ENCODE measurements at regions not wholly inside any gene's neighbourhood (a gene's known extent, or its start where the extent isn't known, plus 50 kb on each side); places are given as distances from the start of the nearest gene placed in this dataset.
"Not testable (repeated sequence)": the region's sequence is repeated elsewhere in the genome, so short reads cannot be mapped to it uniquely, and the experiment has no call there.

GRCh38 chr6:115750946-115751345 lies 309.7 kb downstream of the FRK start:
- Histone ChIP-seq H3K27me3 (ENCODE audit: insufficient read depth, low read length) (no peaks in the 10 kb centered on the region), H3K27ac (ENCODE audit: low read length) (no peak overlapping the region), H3K4me1 (ENCODE audit: insufficient read depth, low read length) (no peaks in the 10 kb centered on the region), H3K4me3 (ENCODE audit: low read length) (no peak overlapping the region), H3K36me3 (ENCODE audit: insufficient read depth, low read depth, low read length) (no peaks in the 10 kb centered on the region), H3K9me3 (ENCODE audit: insufficient read depth, low read depth, low read length) (no peaks in the 10 kb centered on the region), H3K9ac (ENCODE audit: low read depth, low read length) (no peak overlapping the region)

DNA sequence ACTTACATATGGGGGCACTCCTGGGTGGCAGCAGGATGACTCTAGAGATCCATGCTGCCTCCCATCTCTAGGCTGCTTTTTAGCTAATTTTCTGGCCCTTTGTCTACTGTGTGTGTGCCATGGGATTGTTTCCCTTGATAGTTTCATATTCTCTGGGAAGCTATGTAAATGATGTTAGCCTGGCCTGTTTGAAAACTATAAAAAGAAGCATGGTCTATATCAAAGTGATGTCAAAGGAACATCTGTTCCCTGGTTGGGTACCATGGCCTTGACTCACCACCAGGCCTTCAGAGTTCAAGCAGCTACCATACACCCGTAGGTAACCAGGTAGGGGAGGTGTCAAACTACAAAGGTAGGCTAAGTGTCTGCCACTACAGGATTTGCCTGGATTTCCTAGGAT lies 310.4 kb downstream of the FRK start:
- Histone ChIP-seq H3K4me3 (ENCODE audit: low read length) (no peak overlapping the region), H3K36me3 (ENCODE audit: insufficient read depth, low read depth, low read length) (no peaks in the 10 kb centered on the region), H3K9me3 (ENCODE audit: insufficient read depth, low read depth, low read length) (no peaks in the 10 kb centered on the region), H3K27ac (ENCODE audit: low read length) (no peak overlapping the region), H3K9ac (ENCODE audit: low read depth, low read length) (no peak overlapping the region), H3K27me3 (ENCODE audit: insufficient read depth, low read length) (no peaks in the 10 kb centered on the region), H3K4me1 (ENCODE audit: insufficient read depth, low read length) (no peaks in the 10 kb centered on the region)

GRCh38 chr6:115747719-115748118 lies 313.0 kb downstream of the FRK start:
- no peaks in the 10 kb centered on the region for H3K4me1 ChIP-seq (ENCODE audit: insufficient read depth, low read length)
- no peaks in the 10 kb centered on the region for H3K27me3 ChIP-seq (ENCODE audit: insufficient read depth, low read length)
- H3K9me3 ChIP-seq (ENCODE audit: insufficient read depth, low read depth, low read length): no peaks in the 10 kb centered on the region
- no peak overlapping the region for H3K9ac ChIP-seq (ENCODE audit: low read depth, low read length)
- no peak overlapping the region for H3K4me3 ChIP-seq (ENCODE audit: low read length)
- H3K36me3 ChIP-seq (ENCODE audit: insufficient read depth, low read depth, low read length): no peaks in the 10 kb centered on the region
- no peak overlapping the region for H3K27ac ChIP-seq (ENCODE audit: low read length)

GRCh38 chr6:115746583-115746982 lies 314.1 kb downstream of the FRK start:
- H3K4me3 ChIP-seq (ENCODE audit: low read length); H3K9ac ChIP-seq (ENCODE audit: low read depth, low read length); H3K36me3 ChIP-seq (ENCODE audit: insufficient read depth, low read depth, low read length); H3K9me3 ChIP-seq (ENCODE audit: insufficient read depth, low read depth, low read length); H3K4me1 ChIP-seq (ENCODE audit: insufficient read depth, low read length); H3K27me3 ChIP-seq (ENCODE audit: insufficient read depth, low read length); H3K27ac ChIP-seq (ENCODE audit: low read length): not testable (repeated sequence)

DNA sequence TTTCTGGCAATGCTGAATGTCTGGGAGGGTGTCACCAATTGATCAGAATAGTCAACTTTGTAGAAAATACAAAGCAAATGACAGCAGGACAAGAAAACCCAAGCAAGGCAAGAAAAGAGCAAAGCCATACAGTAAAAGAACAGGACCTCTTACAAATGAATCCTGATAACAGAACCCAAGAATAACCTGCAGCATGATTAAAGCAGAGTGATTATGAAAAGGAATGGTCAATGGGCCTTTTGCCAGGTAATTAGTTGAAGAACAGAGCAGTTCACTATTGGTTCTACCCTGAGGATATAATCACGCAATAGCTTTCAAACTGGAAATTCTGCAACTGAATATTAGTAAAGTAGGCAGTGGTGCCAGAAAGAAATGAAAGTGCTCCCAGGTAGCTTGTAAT lies 319.8 kb downstream of the FRK start:
- H3K4me1 ChIP-seq (ENCODE audit: insufficient read depth, low read length): no peaks in the 10 kb centered on the region
- no peak overlapping the region for H3K27ac ChIP-seq (ENCODE audit: low read length)
- H3K9me3 ChIP-seq (ENCODE audit: insufficient read depth, low read depth, low read length): peaks cover 14% of the 10 kb centered on the region
- H3K27me3 ChIP-seq (ENCODE audit: insufficient read depth, low read length): no peaks in the 10 kb centered on the region
- no peaks in the 10 kb centered on the region for H3K36me3 ChIP-seq (ENCODE audit: insufficient read depth, low read depth, low read length)
- H3K4me3 ChIP-seq (ENCODE audit: low read length): no peak overlapping the region
- H3K9ac ChIP-seq (ENCODE audit: low read depth, low read length): no peak overlapping the region

DNA sequence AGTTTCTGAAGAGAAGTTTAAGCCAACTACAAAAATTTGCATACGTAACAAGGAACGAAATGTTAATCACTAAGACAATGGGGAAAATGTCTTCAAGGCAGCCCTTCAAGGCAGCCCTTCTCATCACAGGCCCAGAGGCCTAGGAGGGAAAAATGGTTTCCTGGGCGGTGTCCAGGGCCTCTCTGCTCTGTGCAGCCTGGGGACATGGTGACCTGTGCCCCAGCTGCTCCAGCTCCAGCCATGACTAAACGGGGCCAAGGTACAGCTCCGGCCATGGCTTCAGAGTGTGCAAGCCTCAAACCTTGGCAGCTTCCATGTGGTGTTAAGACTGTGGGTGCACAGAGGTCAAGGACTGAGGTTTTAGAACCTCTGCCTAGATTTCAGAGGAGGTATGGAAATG lies 325.1 kb downstream of the FRK start:
- Histone ChIP-seq H3K27me3 (ENCODE audit: insufficient read depth, low read length) (no peaks in the 10 kb centered on the region), H3K27ac (ENCODE audit: low read length) (no peak overlapping the region), H3K9ac (ENCODE audit: low read depth, low read length) (no peak overlapping the region), H3K4me1 (ENCODE audit: insufficient read depth, low read length) (no peaks in the 10 kb centered on the region), H3K9me3 (ENCODE audit: insufficient read depth, low read depth, low read length) (peaks cover 20% of the 10 kb centered on the region), H3K36me3 (ENCODE audit: insufficient read depth, low read depth, low read length) (no peaks in the 10 kb centered on the region), H3K4me3 (ENCODE audit: low read length) (no peak overlapping the region)

GRCh38 chr6:115733426-115733825 lies 327.3 kb downstream of the FRK start:
- Histone ChIP-seq H3K27me3 (ENCODE audit: insufficient read depth, low read length) (no peaks in the 10 kb centered on the region), H3K4me3 (ENCODE audit: low read length) (no peak overlapping the region), H3K4me1 (ENCODE audit: insufficient read depth, low read length) (no peaks in the 10 kb centered on the region), H3K36me3 (ENCODE audit: insufficient read depth, low read depth, low read length) (no peaks in the 10 kb centered on the region), H3K9me3 (ENCODE audit: insufficient read depth, low read depth, low read length) (peaks cover 20% of the 10 kb centered on the region), H3K9ac (ENCODE audit: low read depth, low read length) (no peak overlapping the region), H3K27ac (ENCODE audit: low read length) (no peak overlapping the region)

- no peak overlapping the region for H3K4me3 ChIP-seq (ENCODE audit: low read length)
- no peak overlapping the region for H3K9ac ChIP-seq (ENCODE audit: low read depth, low read length)
Observed at GRCh38 chr6:115729036-115729435, 331.7 kb downstream of the FRK start.

DNA sequence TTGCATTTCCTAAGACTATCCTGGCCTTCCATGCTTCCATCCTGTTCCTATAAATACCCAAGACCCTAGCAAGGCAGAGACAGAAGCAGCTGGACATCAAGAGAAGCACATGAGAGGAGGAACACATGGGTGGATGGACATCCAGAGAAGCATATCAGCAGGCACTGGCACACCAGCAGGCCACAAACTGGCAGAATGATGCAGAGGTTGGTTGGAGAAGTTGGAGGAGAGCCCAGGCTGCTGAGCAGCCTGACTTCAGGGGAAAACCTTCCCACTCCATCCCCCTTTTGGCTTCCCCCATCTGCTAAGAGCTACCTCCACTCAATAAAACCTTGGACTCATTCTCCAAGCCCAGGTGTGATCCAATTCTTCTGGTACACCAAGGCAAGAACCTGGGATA lies 332.5 kb downstream of the FRK start:
- Histone ChIP-seq H3K27me3 (ENCODE audit: insufficient read depth, low read length) (no peaks in the 10 kb centered on the region), H3K4me1 (ENCODE audit: insufficient read depth, low read length) (no peaks in the 10 kb centered on the region), H3K9ac (ENCODE audit: low read depth, low read length) (no peak overlapping the region), H3K36me3 (ENCODE audit: insufficient read depth, low read depth, low read length) (no peaks in the 10 kb centered on the region), H3K9me3 (ENCODE audit: insufficient read depth, low read depth, low read length) (no peaks in the 10 kb centered on the region), H3K4me3 (ENCODE audit: low read length) (no peak overlapping the region), H3K27ac (ENCODE audit: low read length) (no peak overlapping the region)

More at GRCh38 chr6:115729036-115729435, 331.7 kb downstream of the FRK start:
- no peaks in the 10 kb centered on the region for H3K9me3 ChIP-seq (ENCODE audit: insufficient read depth, low read depth, low read length)
- no peaks in the 10 kb centered on the region for H3K36me3 ChIP-seq (ENCODE audit: insufficient read depth, low read depth, low read length)
- no peak overlapping the region for H3K27ac ChIP-seq (ENCODE audit: low read length)
- H3K4me1 ChIP-seq (ENCODE audit: insufficient read depth, low read length): no peaks in the 10 kb centered on the region
- no peaks in the 10 kb centered on the region for H3K27me3 ChIP-seq (ENCODE audit: insufficient read depth, low read length)

DNA sequence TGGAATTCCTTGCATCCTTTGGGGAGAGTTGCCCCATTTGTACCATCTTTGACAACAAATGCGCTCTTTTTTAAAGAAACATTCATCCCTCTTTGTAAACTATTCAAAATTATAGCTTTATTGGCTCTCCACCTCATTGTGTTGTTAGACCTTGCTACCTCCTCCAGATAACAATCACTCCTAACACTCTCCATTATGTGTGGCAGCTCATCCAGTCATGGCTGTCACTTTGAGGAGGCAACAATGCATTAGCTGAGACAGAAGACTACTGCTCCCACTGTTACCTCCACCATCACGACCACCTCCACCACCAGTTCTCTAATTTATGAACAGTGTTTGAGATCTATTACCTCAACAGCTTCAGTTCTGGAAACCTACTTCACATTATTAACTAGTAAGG lies 339.1 kb downstream of the FRK start:
- Histone ChIP-seq H3K9ac (ENCODE audit: low read depth, low read length) (no peak overlapping the region), H3K36me3 (ENCODE audit: insufficient read depth, low read depth, low read length) (no peaks in the 10 kb centered on the region), H3K27ac (ENCODE audit: low read length) (no peak overlapping the region), H3K4me3 (ENCODE audit: low read length) (no peak overlapping the region), H3K4me1 (ENCODE audit: insufficient read depth, low read length) (no peaks in the 10 kb centered on the region), H3K27me3 (ENCODE audit: insufficient read depth, low read length) (no peaks in the 10 kb centered on the region), H3K9me3 (ENCODE audit: insufficient read depth, low read depth, low read length) (no peaks in the 10 kb centered on the region)

DNA sequence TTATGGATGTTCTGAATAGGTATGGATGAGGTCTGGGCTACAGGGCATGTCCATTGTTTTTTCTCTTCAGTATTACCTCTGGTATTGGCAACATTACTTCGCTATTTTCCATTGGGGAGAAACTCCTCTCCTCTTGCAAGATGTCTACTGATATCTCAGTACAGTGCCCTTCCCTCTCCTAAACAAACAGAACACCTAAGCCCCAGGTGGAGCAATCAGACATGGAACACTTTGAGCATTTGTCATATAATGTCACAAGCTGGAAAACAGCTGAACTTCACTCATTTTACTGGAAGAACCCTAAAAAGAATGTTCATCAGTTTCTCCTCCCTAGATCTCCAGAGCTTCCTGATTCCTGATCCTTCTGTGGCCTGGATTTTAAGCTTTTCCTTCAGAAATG lies 339.8 kb downstream of the FRK start:
- Histone ChIP-seq H3K9ac (ENCODE audit: low read depth, low read length) (no peak overlapping the region), H3K27ac (ENCODE audit: low read length) (no peak overlapping the region), H3K4me3 (ENCODE audit: low read length) (no peak overlapping the region), H3K9me3 (ENCODE audit: insufficient read depth, low read depth, low read length) (no peaks in the 10 kb centered on the region), H3K4me1 (ENCODE audit: insufficient read depth, low read length) (no peaks in the 10 kb centered on the region), H3K27me3 (ENCODE audit: insufficient read depth, low read length) (no peaks in the 10 kb centered on the region), H3K36me3 (ENCODE audit: insufficient read depth, low read depth, low read length) (no peaks in the 10 kb centered on the region)

GRCh38 chr6:115717472-115717871 lies 343.2 kb downstream of the FRK start:
- no peak overlapping the region for H3K27ac ChIP-seq (ENCODE audit: low read length)
- no peaks in the 10 kb centered on the region for H3K4me1 ChIP-seq (ENCODE audit: insufficient read depth, low read length)
- no peaks in the 10 kb centered on the region for H3K36me3 ChIP-seq (ENCODE audit: insufficient read depth, low read depth, low read length)
- no peaks in the 10 kb centered on the region for H3K9me3 ChIP-seq (ENCODE audit: insufficient read depth, low read depth, low read length)
- H3K4me3 ChIP-seq (ENCODE audit: low read length): no peak overlapping the region
- H3K9ac ChIP-seq (ENCODE audit: low read depth, low read length): no peak overlapping the region
- H3K27me3 ChIP-seq (ENCODE audit: insufficient read depth, low read length): no peaks in the 10 kb centered on the region

GRCh38 chr6:115717062-115717461 lies 343.6 kb downstream of the FRK start:
- no peaks in the 10 kb centered on the region for H3K36me3 ChIP-seq (ENCODE audit: insufficient read depth, low read depth, low read length)
- H3K27ac ChIP-seq (ENCODE audit: low read length): no peak overlapping the region
- no peaks in the 10 kb centered on the region for H3K9me3 ChIP-seq (ENCODE audit: insufficient read depth, low read depth, low read length)
- no peak overlapping the region for H3K9ac ChIP-seq (ENCODE audit: low read depth, low read length)
- no peaks in the 10 kb centered on the region for H3K4me1 ChIP-seq (ENCODE audit: insufficient read depth, low read length)
- H3K27me3 ChIP-seq (ENCODE audit: insufficient read depth, low read length): no peaks in the 10 kb centered on the region
- H3K4me3 ChIP-seq (ENCODE audit: low read length): no peak overlapping the region

Data from iPS-20b (cell line).